ENCODE measurements at regions not wholly inside any gene's neighbourhood (a gene's known extent, or its start where the extent isn't known, plus 50 kb on each side); places are given as distances from the start of the nearest gene placed in this dataset.

GRCh38 chr16:35516971-35517370, 2057.6 kb downstream of the TP53TG3F start:
- intact Hi-C loops (cut with DNase I), result no loop called here
- H3K27me3 ChIP-seq, result no peaks in the 10 kb centered on the region
- no peak overlapping the region for H3K4me3 ChIP-seq
- no peaks in the 10 kb centered on the region for H3K36me3 ChIP-seq
- H3K9me3 ChIP-seq, result peaks cover 0 to 15% (median 0%) of the 10 kb centered on the region in 4 donors
- H3K27ac ChIP-seq, result no peak overlapping the region
- DNase-seq, result no peak
- H3K4me1 ChIP-seq, result no peaks in the 10 kb centered on the region
- TF ChIP-seq CTCF (IDR thresholded peaks at IDR 0.05) (no peak), POLR2A (IDR thresholded peaks at IDR 0.05) (no peak), EP300 (IDR thresholded peaks at IDR 0.05) (no peak), POLR2AphosphoS5 (IDR thresholded peaks at IDR 0.05) (no peak)
- 69 to 71% methylated on average over 8 of the region's 8 CpGs for WGBS, 2 donors

GRCh38 chr16:35523991-35524390, 2064.6 kb downstream of the TP53TG3F start:
- Histone ChIP-seq H3K4me3 (no peak overlapping the region), H3K27me3 (no peaks in the 10 kb centered on the region), H3K4me1 (no peaks in the 10 kb centered on the region), H3K27ac (no peak overlapping the region), H3K36me3 (no peaks in the 10 kb centered on the region), H3K9me3 (peaks cover 0 to 4% (median 0%) of the 10 kb centered on the region in 4 donors)
- DNase-seq, result no peak
- intact Hi-C loops (cut with DNase I), result no loop called here
- TF ChIP-seq POLR2AphosphoS5 (IDR thresholded peaks at IDR 0.05), result no peak
- TF ChIP-seq EP300 (IDR thresholded peaks at IDR 0.05), result no peak

- peaks cover 0 to 4% (median 0%) of the 10 kb centered on the region in 4 donors for H3K9me3 ChIP-seq
- WGBS, 2 donors, result 81 to 87% methylated on average over 26 of the region's 26 CpGs
- no peaks in the 10 kb centered on the region for H3K4me1 ChIP-seq
- H3K4me3 ChIP-seq, result no peak overlapping the region
- DNase-seq, result no peak
- intact Hi-C loops (cut with DNase I), result no loop called here
- H3K27me3 ChIP-seq, result no peaks in the 10 kb centered on the region
- H3K27ac ChIP-seq, result no peak overlapping the region
- H3K36me3 ChIP-seq, result no peaks in the 10 kb centered on the region
- TF ChIP-seq EP300 (IDR thresholded peaks at IDR 0.05), result no peak
- TF ChIP-seq POLR2AphosphoS5 (IDR thresholded peaks at IDR 0.05), result no peak
- TF ChIP-seq CTCF (IDR thresholded peaks at IDR 0.05), result no peak
- TF ChIP-seq POLR2A (IDR thresholded peaks at IDR 0.05), result no peak
Measured at GRCh38 chr16:35525979-35526590, 2066.7 kb downstream of the TP53TG3F start.

GRCh38 chr16:35532576-35532975, 2073.2 kb downstream of the TP53TG3F start:
- Histone ChIP-seq H3K9me3 (no peaks in the 10 kb centered on the region), H3K27me3 (no peaks in the 10 kb centered on the region), H3K27ac (no peak overlapping the region), H3K4me1 (no peaks in the 10 kb centered on the region), H3K4me3 (no peak overlapping the region), H3K36me3 (no peaks in the 10 kb centered on the region)
- WGBS, 2 donors, result 81 to 87% methylated on average over 4 of the region's 4 CpGs
- no peak for DNase-seq
- TF ChIP-seq POLR2A (IDR thresholded peaks at IDR 0.05) (no peak), CTCF (IDR thresholded peaks at IDR 0.05) (no peak), POLR2AphosphoS5 (IDR thresholded peaks at IDR 0.05) (no peak), EP300 (IDR thresholded peaks at IDR 0.05) (no peak)
- intact Hi-C loops (cut with DNase I), result no loop called here

DNA sequence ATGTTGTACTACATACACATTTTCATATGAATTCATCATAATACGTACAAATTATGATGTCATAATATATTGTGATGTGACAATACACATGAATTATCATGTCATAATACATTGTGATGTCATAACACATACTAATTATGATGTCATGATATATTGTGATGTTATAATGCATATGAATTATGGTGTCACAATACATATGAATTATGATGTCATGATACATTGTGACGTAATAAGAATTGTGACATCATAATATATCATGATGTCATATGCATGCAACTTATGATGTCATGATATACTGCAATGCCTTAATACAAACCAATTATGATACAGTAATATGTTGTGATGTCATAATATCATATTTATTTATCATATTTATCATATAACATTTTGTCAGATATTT, 2074.3 kb downstream of the TP53TG3F start:
- intact Hi-C loops (cut with DNase I), result no loop called here
- H3K4me3 ChIP-seq, result no peak overlapping the region
- no peak overlapping the region for H3K27ac ChIP-seq
- no peaks in the 10 kb centered on the region for H3K27me3 ChIP-seq
- TF ChIP-seq CTCF (IDR thresholded peaks at IDR 0.05) (no peak), POLR2A (IDR thresholded peaks at IDR 0.05) (no peak)
- no peaks in the 10 kb centered on the region for H3K4me1 ChIP-seq
- DNase-seq, result no peak
- WGBS, 2 donors, result 55 to 79% methylated on average over 2 of the region's 2 CpGs
- no peaks in the 10 kb centered on the region for H3K9me3 ChIP-seq
- H3K36me3 ChIP-seq, result no peaks in the 10 kb centered on the region

All from sigmoid colon (tissue), 6 donors.